GM12874 (cell line): ENCODE measurements at regions not wholly inside any gene's neighbourhood (a gene's known extent, or its start where the extent isn't known, plus 50 kb on each side); places are given as distances from the start of the nearest gene placed in this dataset.
A peak's percentile ranks its signal among the peaks of the same experiment; 100 is the strongest.

Experiments
- TF ChIP-seq, protein P1 (sequence below): IDR thresholded peaks from 2 replicates; pipeline ENCODE4 v1.5.1; 2011; ENCODE audit warnings: low read depth, mild to moderate bottlenecking, control low read depth, low read length, moderate library complexity; ENCODE audit not compliant: insufficient read depth

DNA sequence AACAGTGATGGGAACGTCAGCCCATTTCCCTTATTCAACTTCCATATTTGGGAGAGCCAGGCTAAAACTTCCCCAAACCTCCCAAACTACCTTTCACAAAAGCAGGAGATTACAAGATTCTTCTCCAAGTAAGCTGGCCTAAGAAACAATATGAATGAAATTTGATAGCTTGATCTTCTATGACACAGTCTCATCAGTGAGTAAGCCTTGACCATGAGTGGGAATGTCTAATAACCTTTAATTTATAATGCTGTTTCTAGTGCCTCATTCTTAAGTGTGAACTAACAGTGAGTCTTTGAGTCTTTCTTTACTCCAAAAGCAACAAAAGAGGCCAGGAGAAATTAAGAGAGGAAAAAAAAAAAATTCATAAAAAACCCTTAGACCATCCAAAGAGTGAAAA is 1379.9 kb downstream of the EFNA5 start:
- TF ChIP-seq, protein P1, sequence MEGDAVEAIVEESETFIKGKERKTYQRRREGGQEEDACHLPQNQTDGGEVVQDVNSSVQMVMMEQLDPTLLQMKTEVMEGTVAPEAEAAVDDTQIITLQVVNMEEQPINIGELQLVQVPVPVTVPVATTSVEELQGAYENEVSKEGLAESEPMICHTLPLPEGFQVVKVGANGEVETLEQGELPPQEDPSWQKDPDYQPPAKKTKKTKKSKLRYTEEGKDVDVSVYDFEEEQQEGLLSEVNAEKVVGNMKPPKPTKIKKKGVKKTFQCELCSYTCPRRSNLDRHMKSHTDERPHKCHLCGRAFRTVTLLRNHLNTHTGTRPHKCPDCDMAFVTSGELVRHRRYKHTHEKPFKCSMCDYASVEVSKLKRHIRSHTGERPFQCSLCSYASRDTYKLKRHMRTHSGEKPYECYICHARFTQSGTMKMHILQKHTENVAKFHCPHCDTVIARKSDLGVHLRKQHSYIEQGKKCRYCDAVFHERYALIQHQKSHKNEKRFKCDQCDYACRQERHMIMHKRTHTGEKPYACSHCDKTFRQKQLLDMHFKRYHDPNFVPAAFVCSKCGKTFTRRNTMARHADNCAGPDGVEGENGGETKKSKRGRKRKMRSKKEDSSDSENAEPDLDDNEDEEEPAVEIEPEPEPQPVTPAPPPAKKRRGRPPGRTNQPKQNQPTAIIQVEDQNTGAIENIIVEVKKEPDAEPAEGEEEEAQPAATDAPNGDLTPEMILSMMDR = no peak

DNA sequence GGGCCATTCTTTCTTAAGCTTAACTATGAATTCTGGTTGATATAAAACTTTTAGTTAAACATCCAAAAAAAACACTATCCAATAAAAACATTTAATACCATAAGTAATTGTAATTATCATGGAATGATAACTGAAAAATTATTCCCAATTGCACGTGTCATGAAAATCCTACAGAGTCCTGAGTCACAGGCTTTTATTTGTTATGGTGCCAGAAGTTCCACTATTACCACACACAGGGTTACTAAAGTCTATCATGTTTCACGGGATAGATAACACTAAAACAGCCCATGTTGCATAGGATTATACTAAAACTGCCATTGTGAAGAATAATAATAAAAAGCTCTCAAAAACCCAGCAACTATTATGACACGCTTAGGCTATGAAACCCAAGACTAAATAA is 1381.8 kb downstream of the EFNA5 start:
- TF ChIP-seq, protein P1 = no peak

DNA sequence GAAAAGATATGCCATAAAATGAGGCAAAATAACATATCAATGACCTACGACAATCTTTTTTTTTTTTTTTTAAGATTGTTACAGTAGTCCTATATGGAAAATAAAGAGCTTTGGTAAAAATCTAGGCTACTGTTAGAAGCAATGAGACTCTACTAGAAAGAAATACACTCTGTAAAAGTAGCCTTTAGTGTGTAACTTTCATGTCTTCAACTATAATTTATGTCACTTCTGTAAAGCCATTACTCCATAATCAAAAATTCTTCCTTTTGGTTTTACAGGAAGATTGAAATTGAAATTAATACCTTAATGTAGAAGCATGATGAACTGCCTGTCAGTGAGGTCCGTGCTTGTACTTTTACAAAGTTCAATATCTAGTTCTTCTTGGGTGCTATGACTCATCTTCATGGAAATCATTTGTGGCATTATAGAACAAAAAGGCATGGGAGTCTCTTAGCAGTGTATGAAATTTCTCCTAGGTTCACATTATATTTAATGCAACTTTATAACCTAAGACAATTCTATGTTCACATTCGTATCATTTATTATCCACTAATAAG is 1393.1 kb downstream of the EFNA5 start:
- TF ChIP-seq, protein P1 = no peak

DNA sequence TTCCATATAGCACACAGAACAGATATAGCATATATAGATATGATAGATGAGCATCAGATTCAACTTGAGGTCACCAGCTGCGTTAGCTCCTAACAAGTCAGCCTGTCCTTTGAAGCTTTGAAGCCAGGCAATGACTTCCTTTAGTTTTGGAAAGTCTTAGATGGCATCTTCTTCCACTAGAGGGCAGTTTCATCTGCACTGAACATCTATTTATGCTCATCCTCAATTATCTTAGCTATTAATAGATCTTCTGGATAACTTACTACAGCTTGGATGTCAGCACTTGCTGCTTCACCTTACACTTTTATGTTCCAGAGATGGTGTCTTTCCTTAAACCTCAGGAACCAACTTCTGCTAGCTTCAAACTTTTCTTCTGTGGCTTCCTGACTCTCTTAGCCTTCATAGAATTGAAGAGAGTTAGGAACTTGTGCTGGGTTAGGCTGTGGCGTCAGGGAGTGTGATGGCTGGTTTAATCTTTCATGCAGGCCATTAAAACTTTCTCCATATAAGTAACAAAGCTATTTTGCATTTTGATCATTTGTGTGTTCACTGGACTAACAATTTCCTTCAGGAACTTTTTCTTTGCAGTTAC is 1401.4 kb downstream of the EFNA5 start:
- TF ChIP-seq, protein P1 = peak; percentile 37; the same call in 1 of the 2 replicates

DNA sequence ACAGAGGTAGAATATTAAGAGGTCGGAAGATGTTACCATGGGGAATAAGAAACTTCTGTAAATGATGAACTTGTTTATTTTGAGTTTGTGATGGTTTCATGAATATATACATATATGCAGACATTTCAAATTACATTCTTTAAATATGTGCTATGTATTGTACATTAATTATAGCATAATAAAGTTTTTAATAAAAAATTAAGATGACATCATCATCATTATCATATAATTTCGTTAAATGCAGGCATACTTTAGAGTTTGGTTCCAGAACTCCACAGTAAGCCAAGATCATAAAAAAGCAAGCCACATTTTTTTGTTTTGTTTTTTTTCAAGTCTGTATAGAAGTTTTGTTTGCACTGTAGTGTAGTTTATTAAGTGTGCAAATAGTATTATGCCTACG is 1403.5 kb downstream of the EFNA5 start:
- TF ChIP-seq, protein P1 = no peak

DNA sequence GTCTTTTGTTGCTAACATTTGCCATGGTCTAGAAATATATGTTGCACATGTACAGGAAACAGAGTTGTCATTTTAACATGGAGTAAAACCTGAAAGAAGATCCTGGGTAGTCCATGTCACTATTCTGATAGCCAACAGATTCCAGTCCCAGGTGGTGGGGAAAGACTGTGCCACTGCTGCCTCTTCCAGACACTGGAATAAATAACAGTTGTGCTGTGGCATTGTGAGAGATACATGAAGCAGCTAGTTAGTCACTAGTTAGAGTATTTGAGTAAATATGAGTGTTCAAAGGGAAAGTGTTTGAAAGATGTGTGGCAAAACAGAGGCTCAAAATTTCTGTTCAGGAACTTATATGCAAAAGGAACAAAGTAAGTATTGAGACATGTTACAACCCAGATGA is 1408.3 kb downstream of the EFNA5 start:
- TF ChIP-seq, protein P1 = no peak

DNA sequence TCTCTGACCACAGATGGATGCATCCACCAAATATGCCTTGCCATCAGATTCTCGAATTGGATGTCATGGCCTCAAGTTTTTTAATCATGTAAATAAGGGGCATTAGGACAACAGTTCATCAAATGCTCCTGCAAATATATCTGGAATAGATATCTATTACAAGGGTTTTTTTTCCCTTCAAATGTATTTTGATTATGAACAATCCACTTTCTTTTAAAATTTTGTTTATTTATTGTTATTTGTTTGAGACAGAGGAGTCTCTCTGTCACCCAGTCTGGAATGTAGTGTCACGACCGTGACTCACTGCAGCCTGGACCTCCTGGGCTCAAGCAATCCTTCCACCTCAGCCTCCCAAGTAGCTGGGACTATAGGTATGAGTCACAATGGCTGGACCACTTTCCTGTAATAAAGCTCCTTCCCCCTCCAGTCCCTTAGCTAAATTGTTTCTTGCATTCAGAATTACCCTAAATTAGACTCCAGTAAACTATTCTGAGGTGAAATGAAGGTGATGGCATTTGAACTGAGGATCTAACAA is 1412.1 kb downstream of the EFNA5 start:
- TF ChIP-seq, protein P1 = no peak
